Transverse colon (tissue), 4 donors: ENCODE measurements at regions not wholly inside any gene's neighbourhood (a gene's known extent, or its start where the extent isn't known, plus 50 kb on each side); places are given as distances from the start of the nearest gene placed in this dataset.
A peak's percentile ranks its signal among the peaks of the same experiment; 100 is the strongest.

Source experiments
- DNase-seq: peaks from one replicate; pipeline ENCODE4 v3.0.0-alpha.2; 2019
- H3K27ac ChIP-seq, 4 donors: fragments of 200-600 bp; sonication (generic); 2 replicates each; pipeline ENCODE4 v1.5.1; 2016 to 2018; ENCODE audit warnings: inconsistent platforms in 4 of 4
- H3K27me3 ChIP-seq: fragments of 200-600 bp; sonication (generic); 2 replicates; pipeline ENCODE4 v1.5.1; 2017; ENCODE audit warnings: inconsistent platforms
- H3K36me3 ChIP-seq, 4 donors: fragments of 200-600 bp; sonication (generic); 2 replicates each; pipeline ENCODE4 v1.5.1; 2017 to 2019; ENCODE audit warnings: inconsistent platforms in 4 of 4
- H3K4me1 ChIP-seq, 4 donors: fragments of 200-600 bp; sonication (generic); 2 replicates each; pipeline ENCODE4 v1.5.1; 2017 to 2020; ENCODE audit warnings: inconsistent platforms in 4 of 4
- H3K4me3 ChIP-seq, 4 donors: fragments of 200-600 bp; sonication (generic); 1 replicate in 1 of 4; 2 replicates in 3 of 4; pipeline versions ENCODE4 v1.5.1 to v1.6.1; 2017 to 2019; ENCODE audit warnings: inconsistent platforms in 4 of 4
- H3K9me3 ChIP-seq, 2 donors: fragments of 200-600 bp; sonication (generic); 2 replicates each; pipeline ENCODE4 v1.5.1; 2017 to 2019; ENCODE audit warnings: inconsistent platforms in 2 of 2
- EP300 ChIP-seq: sonication (generic); formaldehyde crosslinking; IDR thresholded peaks from one replicate; pipeline ENCODE4 v1.6.1; 2017; ENCODE audit warnings: antibody characterized with exemption, low read depth
- POLR2A ChIP-seq: fragments of 450-650 bp; IDR thresholded peaks from one replicate; pipeline ENCODE4 v1.6.1; 2016; ENCODE audit warnings: antibody characterized with exemption, mild to moderate bottlenecking, moderate library complexity
- POLR2AphosphoS5 ChIP-seq, 3 donors: sonication (generic); formaldehyde crosslinking; IDR thresholded peaks; one replicate each; pipeline ENCODE4 v1.6.1; 2016; ENCODE audit warnings: antibody characterized with exemption in 3 of 3
- WGBS, 2 donors: methylation state at CpG; one replicate each; pipeline ENCODE4 v1.1.5; 2018; ENCODE audit warnings: low coverage in 1 of 2; 5-methylcytosine and 5-hydroxymethylcytosine counted together
- in situ Hi-C, 4 donors: fragments of 200-750 bp; cut with MboI; loops; one replicate each; pipeline versions ENCODE4 v1.15.0 to v1.15.1; 2017; ENCODE audit warnings: low sequenced_read_pairs in 3 of 4, low pct_ligation_motif_present in 1 of 4, low pct_unique_long_range_greater_than_20kb in 1 of 4
- intact Hi-C: fragments of 100-400 bp; cut with DNase I; formaldehyde crosslinking; loops from one replicate; pipeline ENCODE4 v1.15.1; 2023; ENCODE audit warnings: low total_unique reads
- TF ChIP-seq, protein P1 (sequence below), 5 experiments: fragments of 200-600 bp in 3 of 5; fragments of 450-650 bp in 2 of 5; sonication (generic) in 3 of 5; IDR thresholded peaks; 1 replicate in 2 of 5; 2 replicates in 3 of 5; pipeline ENCODE4 v1.5.1; 2016 to 2017; ENCODE audit warnings: antibody characterized with exemption in 5 of 5, inconsistent platforms in 3 of 5, mild to moderate bottlenecking in 2 of 5, moderate library complexity in 1 of 5

GRCh38 chr10:9302140-9302746, 1247.8 kb downstream of the GATA3 start:
- Histone ChIP-seq H3K9me3 (no peaks in the 10 kb centered on the region), H3K4me1 (no peaks in the 10 kb centered on the region), H3K4me3 (no peak overlapping the region), H3K27me3 (no peaks in the 10 kb centered on the region), H3K27ac (no peak overlapping the region), H3K36me3 (no peaks in the 10 kb centered on the region)
- TF ChIP-seq, protein P1, sequence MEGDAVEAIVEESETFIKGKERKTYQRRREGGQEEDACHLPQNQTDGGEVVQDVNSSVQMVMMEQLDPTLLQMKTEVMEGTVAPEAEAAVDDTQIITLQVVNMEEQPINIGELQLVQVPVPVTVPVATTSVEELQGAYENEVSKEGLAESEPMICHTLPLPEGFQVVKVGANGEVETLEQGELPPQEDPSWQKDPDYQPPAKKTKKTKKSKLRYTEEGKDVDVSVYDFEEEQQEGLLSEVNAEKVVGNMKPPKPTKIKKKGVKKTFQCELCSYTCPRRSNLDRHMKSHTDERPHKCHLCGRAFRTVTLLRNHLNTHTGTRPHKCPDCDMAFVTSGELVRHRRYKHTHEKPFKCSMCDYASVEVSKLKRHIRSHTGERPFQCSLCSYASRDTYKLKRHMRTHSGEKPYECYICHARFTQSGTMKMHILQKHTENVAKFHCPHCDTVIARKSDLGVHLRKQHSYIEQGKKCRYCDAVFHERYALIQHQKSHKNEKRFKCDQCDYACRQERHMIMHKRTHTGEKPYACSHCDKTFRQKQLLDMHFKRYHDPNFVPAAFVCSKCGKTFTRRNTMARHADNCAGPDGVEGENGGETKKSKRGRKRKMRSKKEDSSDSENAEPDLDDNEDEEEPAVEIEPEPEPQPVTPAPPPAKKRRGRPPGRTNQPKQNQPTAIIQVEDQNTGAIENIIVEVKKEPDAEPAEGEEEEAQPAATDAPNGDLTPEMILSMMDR (IDR thresholded peaks at IDR 0.05), result peak in 4 of 5 experiments; percentile 28 to 51 (median 35)
- no peak for TF ChIP-seq POLR2A
- in situ Hi-C loops (loop anchor here in 2 of 4 donors (10.0 to 25.0 kb wide), 3 partner anchors 1440 to 1790 kb away; no protein-coding TSS in a partner anchor), intact Hi-C loops (no loop called here)
- DNase-seq, result no peak
- WGBS, 2 donors, result 33 to 37% methylated on average over 3 of the region's 3 CpGs

- 69 to 84% methylated on average over 6 of the region's 6 CpGs for WGBS, 2 donors
- intact Hi-C loops, result no loop called here
- in situ Hi-C loops, result loop anchor here in 2 of 4 donors (10.0 to 25.0 kb wide), 3 partner anchors 1443 to 1793 kb away; no protein-coding TSS in a partner anchor
Measured at GRCh38 chr10:9305018-9305655, 1250.6 kb downstream of the GATA3 start.

GRCh38 chr10:9311702-9312499, 1257.4 kb downstream of the GATA3 start:
- Histone ChIP-seq H3K27me3 (no peaks in the 10 kb centered on the region), H3K36me3 (no peaks in the 10 kb centered on the region), H3K4me3 (no peak overlapping the region), H3K9me3 (no peaks in the 10 kb centered on the region), H3K4me1 (no peaks in the 10 kb centered on the region), H3K27ac (no peak overlapping the region)
- DNase-seq, result no peak
- intact Hi-C loops (no loop called here), in situ Hi-C loops (loop anchor here in 1 of 4 donors (25.0 kb wide), 2 partner anchors 1450 to 1800 kb away; no protein-coding TSS in a partner anchor)
- 55 to 67% methylated on average over 2 to 4 of the region's 4 CpGs for WGBS, 2 donors
- TF ChIP-seq POLR2A, result no peak
- no peak for TF ChIP-seq POLR2AphosphoS5 (IDR thresholded peaks at IDR 0.05)
- TF ChIP-seq EP300, result no peak
- TF ChIP-seq, protein P1 (IDR thresholded peaks at IDR 0.05), result no peak

More at GRCh38 chr10:9305018-9305655, 1250.6 kb downstream of the GATA3 start:
- H3K27me3 ChIP-seq, result no peaks in the 10 kb centered on the region
- no peaks in the 10 kb centered on the region for H3K9me3 ChIP-seq
- H3K4me3 ChIP-seq, result no peak overlapping the region
- no peak for TF ChIP-seq EP300
- TF ChIP-seq, protein P1 (IDR thresholded peaks at IDR 0.05), result peak in 3 of 5 experiments; percentile 22 to 24 (median 23)
- no peak overlapping the region for H3K27ac ChIP-seq
- H3K36me3 ChIP-seq, result no peaks in the 10 kb centered on the region
- no peak for DNase-seq
- no peaks in the 10 kb centered on the region for H3K4me1 ChIP-seq

DNA sequence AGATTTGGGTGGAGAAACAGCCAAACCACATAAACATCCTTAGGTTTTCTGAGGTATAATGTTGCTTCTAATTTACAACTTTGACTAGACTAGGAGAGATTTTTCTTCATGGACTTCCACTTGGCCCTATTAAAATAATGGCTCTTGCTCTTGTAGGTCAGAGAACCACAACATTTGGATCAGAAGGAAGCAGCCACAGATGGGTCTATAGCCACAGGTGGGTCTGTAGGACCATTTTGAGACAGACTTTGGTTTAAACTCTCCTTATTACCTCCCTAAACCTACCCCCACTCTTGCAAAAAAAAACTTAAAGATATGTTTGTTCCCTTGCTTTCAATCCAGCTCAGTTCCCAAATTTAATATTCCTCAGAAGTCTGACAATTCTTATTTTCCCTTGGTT, 1260.8 kb downstream of the GATA3 start:
- no peak for DNase-seq
- no peak overlapping the region for H3K27ac ChIP-seq
- no peaks in the 10 kb centered on the region for H3K9me3 ChIP-seq
- no peaks in the 10 kb centered on the region for H3K4me1 ChIP-seq
- no peak for TF ChIP-seq EP300
- no peak for TF ChIP-seq POLR2AphosphoS5 (IDR thresholded peaks at IDR 0.05)
- TF ChIP-seq, protein P1 (IDR thresholded peaks at IDR 0.05), result no peak
- no peak for TF ChIP-seq POLR2A
- no peaks in the 10 kb centered on the region for H3K27me3 ChIP-seq
- no peaks in the 10 kb centered on the region for H3K36me3 ChIP-seq
- no peak overlapping the region for H3K4me3 ChIP-seq
- intact Hi-C loops, result no loop called here
- in situ Hi-C loops, result loop anchor here in 1 of 4 donors (25.0 kb wide), 2 partner anchors 1453 to 1803 kb away; no protein-coding TSS in a partner anchor
